A549 (cell line): ENCODE measurements at regions not wholly inside any gene's neighbourhood (a gene's known extent, or its start where the extent isn't known, plus 50 kb on each side); places are given as distances from the start of the nearest gene placed in this dataset.

Source experiments
- ATAC-seq, 2 experiments: fragments of 200-7000 bp in 1 of 2; fragments of >200 bp in 1 of 2; cut with Nextera tagmentation in 1 of 2; cut with Tn5 transposase in 1 of 2; 3 replicates each; pipeline versions ENCODE4 v1.8.0 to v1.9.1; 2018 to 2020; ENCODE audit warnings: mild to moderate bottlenecking in 1 of 2, moderate library complexity in 1 of 2
- CTCF ChIA-PET: fragments of 300-600 bp; sonication (Branson Sonifier 250); formaldehyde crosslinking; extraction: SDS; loops from one replicate; lab custom pipeline; 2021; ENCODE audit warnings: antibody characterized with exemption, inconsistent platforms; lab: Yijun Ruan, JAX
- POLR2A ChIA-PET: fragments of 350-600 bp; formaldehyde crosslinking; extraction: SDS; loops from one replicate; lab custom pipeline; 2021; ENCODE audit warnings: antibody characterized with exemption, inconsistent platforms; lab: Yijun Ruan, JAX
- DNase-seq, 2 experiments: peaks; one replicate each; pipeline versions ENCODE4 v3.0.0 to v3.0.0-alpha.2; 2011 to 2016; ENCODE audit warnings: low read depth in 1 of 2, low spot score in 1 of 2
- FAIRE-seq: peaks from 2 replicates; lab custom pipeline; 2011; peaks lifted over from hg19 to GRCh38; lab: Jason Lieb, UNC
- H3K27ac ChIP-seq, 2 experiments: fragments of >200 bp; sonication (Bioruptor Twin); formaldehyde crosslinking; 3 replicates each; pipeline ENCODE4 v1.5.1; 2016 to 2017
- H3K4me1 ChIP-seq: fragments of >200 bp; sonication (Bioruptor Twin); formaldehyde crosslinking; 3 replicates; pipeline ENCODE4 v1.6.1; 2016
- H3K4me2 ChIP-seq: fragments of >200 bp; sonication (Bioruptor Twin); formaldehyde crosslinking; 3 replicates; pipeline ENCODE4 v1.6.1; 2016
- H3K4me3 ChIP-seq: fragments of >200 bp; sonication (Bioruptor Twin); formaldehyde crosslinking; 3 replicates; pipeline ENCODE4 v1.5.1; 2016
- H3K9me3 ChIP-seq: fragments of >200 bp; sonication (Bioruptor Twin); formaldehyde crosslinking; 3 replicates; pipeline ENCODE4 v1.6.1; 2016
- BHLHE40 ChIP-seq: IDR thresholded peaks from 2 replicates; pipeline ENCODE4 v1.6.1; 2012; ENCODE audit warnings: low read depth, low read length, inconsistent platforms
- CBX8 ChIP-seq: fragments of 200-600 bp; sonication (generic); IDR thresholded peaks from 2 replicates; pipeline ENCODE4 v1.6.1; 2016
- CEBPB ChIP-seq, 2 experiments: fragments of >200 bp in 1 of 2; sonication (Bioruptor Twin) in 1 of 2; formaldehyde crosslinking in 1 of 2; IDR thresholded peaks; 2 replicates each; pipeline ENCODE4 v1.6.1; 2012 to 2016
- EHF ChIP-seq: fragments of 250-450 bp; sonication (Bioruptor Pico); IDR thresholded peaks from 2 replicates; pipeline ENCODE4 v1.5.0; 2020; ENCODE audit warnings: mild to moderate bottlenecking
- EHMT2 ChIP-seq: fragments of 200-600 bp; sonication (generic); IDR thresholded peaks from 2 replicates; pipeline ENCODE4 v1.6.1; 2016; ENCODE audit warnings: antibody characterized with exemption, low read depth, mild to moderate bottlenecking, moderate library complexity
- HDAC2 ChIP-seq: fragments of 200-600 bp; sonication (generic); IDR thresholded peaks from 2 replicates; pipeline ENCODE4 v1.6.1; 2016
- HEYL ChIP-seq: fragments of 250-450 bp; sonication (Bioruptor Pico); IDR thresholded peaks from 2 replicates; pipeline ENCODE4 v1.8.0; 2021; ENCODE audit warnings: mild to moderate bottlenecking, moderate library complexity
- JUNB ChIP-seq: fragments of >200 bp; sonication (Bioruptor Twin); formaldehyde crosslinking; IDR thresholded peaks from 2 replicates; pipeline ENCODE4 v1.6.1; 2016
- KDM1A ChIP-seq: fragments of 200-600 bp; sonication (generic); IDR thresholded peaks from 2 replicates; pipeline ENCODE4 v1.6.1; 2016; ENCODE audit warnings: low read depth, mild to moderate bottlenecking
- MYC ChIP-seq: IDR thresholded peaks from 2 replicates; pipeline ENCODE4 v1.6.1; 2012; ENCODE audit warnings: mild to moderate bottlenecking, inconsistent platforms, low read length, improper control_type of control experiment, borderline replicate concordance
- NR3C1 ChIP-seq: fragments of >200 bp; sonication (Bioruptor Twin); formaldehyde crosslinking; IDR thresholded peaks from 3 replicates; pipeline ENCODE4 v1.6.1; 2017
- PHF8 ChIP-seq: fragments of 200-600 bp; sonication (generic); IDR thresholded peaks from 2 replicates; pipeline ENCODE4 v1.6.1; 2016; ENCODE audit warnings: low read depth, mild to moderate bottlenecking, antibody characterized with exemption, moderate library complexity, borderline replicate concordance
- POLR2A ChIP-seq: IDR thresholded peaks from 2 replicates; pipeline ENCODE4 v1.6.1; 2012; ENCODE audit warnings: mild to moderate bottlenecking, low read length
- RAD21 ChIP-seq, 2 experiments: fragments of >200 bp in 1 of 2; sonication (Bioruptor Twin) in 1 of 2; formaldehyde crosslinking in 1 of 2; IDR thresholded peaks in 1 of 2; conservative IDR thresholded peaks in 1 of 2; 2 replicates in 1 of 2; 3 replicates in 1 of 2; pipeline ENCODE4 v1.6.1; 2012 to 2018; ENCODE audit warnings: inconsistent platforms in 1 of 2
- RARB ChIP-seq: fragments of 250-450 bp; sonication (Bioruptor Pico); IDR thresholded peaks from 2 replicates; pipeline ENCODE4 v1.8.0; 2021; ENCODE audit warnings: mild to moderate bottlenecking, moderate library complexity
- SMC3 ChIP-seq: fragments of >200 bp; sonication (Bioruptor Twin); formaldehyde crosslinking; IDR thresholded peaks from 3 replicates; pipeline ENCODE4 v1.6.1; 2018; ENCODE audit warnings: inconsistent platforms
- SREBF2 ChIP-seq: fragments of 450-650 bp; IDR thresholded peaks from 2 replicates; pipeline ENCODE4 v1.6.1; 2014; ENCODE audit warnings: mild to moderate bottlenecking, moderate library complexity
- TP53 ChIP-seq: fragments of 250-450 bp; sonication (Bioruptor Pico); IDR thresholded peaks from 2 replicates; pipeline ENCODE4 v1.5.0; 2021; ENCODE audit warnings: mild to moderate bottlenecking, moderate library complexity
- ZC3H11A ChIP-seq: fragments of 450-650 bp; IDR thresholded peaks from 2 replicates; pipeline ENCODE4 v1.6.1; 2014; ENCODE audit warnings: antibody characterized with exemption, mild to moderate bottlenecking
- ZFP36 ChIP-seq: fragments of 450-650 bp; IDR thresholded peaks from 2 replicates; pipeline ENCODE4 v1.6.1; 2014; ENCODE audit warnings: borderline replicate concordance; ENCODE audit not compliant: partially characterized antibody
- ZSCAN20 ChIP-seq: fragments of 250-450 bp; sonication (Bioruptor Pico); IDR thresholded peaks from 2 replicates; pipeline ENCODE4 v1.8.0; 2022; ENCODE audit warnings: mild to moderate bottlenecking, moderate library complexity
- WGBS: methylation state at CpG from one replicate; pipeline ENCODE4 v1.1.6; 2017; ENCODE audit errors: missing lambda C conversion rate; 5-methylcytosine and 5-hydroxymethylcytosine counted together
- TF ChIP-seq, protein P1 (sequence below): fragments of >200 bp; sonication (Bioruptor Twin); formaldehyde crosslinking; IDR thresholded peaks from 3 replicates; pipeline ENCODE4 v1.5.1; 2016
- TF ChIP-seq, protein P2 (sequence below): fragments of 450-650 bp; IDR thresholded peaks from 2 replicates; pipeline ENCODE4 v1.6.1; 2014; ENCODE audit warnings: antibody characterized with exemption
- TF ChIP-seq, protein P3 (sequence below): fragments of 150-350 bp; IDR thresholded peaks from 2 replicates; pipeline ENCODE4 v1.6.1; 2014; ENCODE audit warnings: low read depth, mild to moderate bottlenecking, low read length
- TF ChIP-seq, protein P4 (sequence below): IDR thresholded peaks from 2 replicates; pipeline ENCODE4 v1.6.1; 2012; ENCODE audit warnings: low read depth, borderline replicate concordance
- TF ChIP-seq, protein P5 (sequence below): IDR thresholded peaks from 2 replicates; pipeline ENCODE4 v1.6.1; 2012
- TF ChIP-seq, protein P6 (sequence below): fragments of >200 bp; sonication (Bioruptor Twin); formaldehyde crosslinking; IDR thresholded peaks from 2 replicates; pipeline ENCODE4 v1.6.1; 2016

DNA sequence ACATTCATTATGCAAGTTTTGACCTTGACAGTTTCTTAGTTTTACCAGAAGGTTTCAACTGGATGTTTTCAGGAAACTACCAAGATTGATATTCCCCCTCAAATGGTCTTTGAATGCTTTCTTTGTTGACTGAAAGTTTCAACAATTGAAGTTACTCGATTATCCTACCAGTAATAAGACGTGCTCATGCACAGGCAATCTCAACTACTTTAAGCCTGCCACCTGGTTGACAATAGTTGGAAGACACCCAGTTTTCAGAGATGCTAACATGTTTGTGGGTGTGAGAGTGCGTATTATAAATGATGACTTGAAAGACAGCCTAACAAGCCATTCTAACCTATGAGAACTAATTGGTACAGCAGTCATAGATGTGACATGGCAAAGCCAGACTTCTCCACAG is 73.4 kb upstream of the ITPRID1 start:
- TF ChIP-seq ZFP36 (no peak), POLR2A (no peak), EHMT2 (no peak), TP53 (CRISPR knock-in tag) (no peak)
- TF ChIP-seq, protein P1, sequence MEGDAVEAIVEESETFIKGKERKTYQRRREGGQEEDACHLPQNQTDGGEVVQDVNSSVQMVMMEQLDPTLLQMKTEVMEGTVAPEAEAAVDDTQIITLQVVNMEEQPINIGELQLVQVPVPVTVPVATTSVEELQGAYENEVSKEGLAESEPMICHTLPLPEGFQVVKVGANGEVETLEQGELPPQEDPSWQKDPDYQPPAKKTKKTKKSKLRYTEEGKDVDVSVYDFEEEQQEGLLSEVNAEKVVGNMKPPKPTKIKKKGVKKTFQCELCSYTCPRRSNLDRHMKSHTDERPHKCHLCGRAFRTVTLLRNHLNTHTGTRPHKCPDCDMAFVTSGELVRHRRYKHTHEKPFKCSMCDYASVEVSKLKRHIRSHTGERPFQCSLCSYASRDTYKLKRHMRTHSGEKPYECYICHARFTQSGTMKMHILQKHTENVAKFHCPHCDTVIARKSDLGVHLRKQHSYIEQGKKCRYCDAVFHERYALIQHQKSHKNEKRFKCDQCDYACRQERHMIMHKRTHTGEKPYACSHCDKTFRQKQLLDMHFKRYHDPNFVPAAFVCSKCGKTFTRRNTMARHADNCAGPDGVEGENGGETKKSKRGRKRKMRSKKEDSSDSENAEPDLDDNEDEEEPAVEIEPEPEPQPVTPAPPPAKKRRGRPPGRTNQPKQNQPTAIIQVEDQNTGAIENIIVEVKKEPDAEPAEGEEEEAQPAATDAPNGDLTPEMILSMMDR = no peak
- POLR2A ChIA-PET = no interaction called here
- no peak for FAIRE-seq

DNA sequence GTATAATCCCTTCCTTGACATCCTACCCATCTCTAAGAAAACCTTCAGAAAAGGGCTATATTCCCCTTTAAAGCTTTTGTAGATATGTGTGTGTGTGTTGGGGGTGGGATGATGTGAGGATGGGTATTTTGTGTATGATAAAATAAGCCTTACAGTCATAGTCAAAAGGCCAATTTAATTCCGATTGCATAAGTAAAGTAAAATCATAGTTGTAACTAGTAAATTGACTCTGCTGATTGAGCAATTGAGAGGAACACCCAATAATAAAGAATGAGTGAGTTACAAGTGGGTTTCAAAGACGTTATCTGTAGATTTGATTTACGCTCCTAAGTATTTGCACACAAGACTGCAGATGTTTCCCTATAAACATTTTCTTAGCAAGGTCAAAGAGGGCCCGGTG is 71.3 kb upstream of the ITPRID1 start:
- no peak overlapping the region for H3K27ac ChIP-seq
- TF ChIP-seq ZC3H11A (no peak), TP53 (CRISPR knock-in tag) (no peak), RARB (CRISPR knock-in tag) (no peak), EHMT2 (no peak), ZFP36 (no peak), HDAC2 (no peak), SREBF2 (no peak), EHF (no peak), HEYL (CRISPR knock-in tag) (no peak), JUNB (no peak), ZSCAN20 (CRISPR knock-in tag) (no peak), CBX8 (no peak)
- TF ChIP-seq, protein P2, sequence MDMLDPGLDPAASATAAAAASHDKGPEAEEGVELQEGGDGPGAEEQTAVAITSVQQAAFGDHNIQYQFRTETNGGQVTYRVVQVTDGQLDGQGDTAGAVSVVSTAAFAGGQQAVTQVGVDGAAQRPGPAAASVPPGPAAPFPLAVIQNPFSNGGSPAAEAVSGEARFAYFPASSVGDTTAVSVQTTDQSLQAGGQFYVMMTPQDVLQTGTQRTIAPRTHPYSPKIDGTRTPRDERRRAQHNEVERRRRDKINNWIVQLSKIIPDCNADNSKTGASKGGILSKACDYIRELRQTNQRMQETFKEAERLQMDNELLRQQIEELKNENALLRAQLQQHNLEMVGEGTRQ = no peak
- TF ChIP-seq, protein P3, sequence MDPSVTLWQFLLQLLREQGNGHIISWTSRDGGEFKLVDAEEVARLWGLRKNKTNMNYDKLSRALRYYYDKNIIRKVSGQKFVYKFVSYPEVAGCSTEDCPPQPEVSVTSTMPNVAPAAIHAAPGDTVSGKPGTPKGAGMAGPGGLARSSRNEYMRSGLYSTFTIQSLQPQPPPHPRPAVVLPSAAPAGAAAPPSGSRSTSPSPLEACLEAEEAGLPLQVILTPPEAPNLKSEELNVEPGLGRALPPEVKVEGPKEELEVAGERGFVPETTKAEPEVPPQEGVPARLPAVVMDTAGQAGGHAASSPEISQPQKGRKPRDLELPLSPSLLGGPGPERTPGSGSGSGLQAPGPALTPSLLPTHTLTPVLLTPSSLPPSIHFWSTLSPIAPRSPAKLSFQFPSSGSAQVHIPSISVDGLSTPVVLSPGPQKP = no peak
- TF ChIP-seq, protein P4, sequence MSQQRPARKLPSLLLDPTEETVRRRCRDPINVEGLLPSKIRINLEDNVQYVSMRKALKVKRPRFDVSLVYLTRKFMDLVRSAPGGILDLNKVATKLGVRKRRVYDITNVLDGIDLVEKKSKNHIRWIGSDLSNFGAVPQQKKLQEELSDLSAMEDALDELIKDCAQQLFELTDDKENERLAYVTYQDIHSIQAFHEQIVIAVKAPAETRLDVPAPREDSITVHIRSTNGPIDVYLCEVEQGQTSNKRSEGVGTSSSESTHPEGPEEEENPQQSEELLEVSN = no peak
- TF ChIP-seq, protein P5, sequence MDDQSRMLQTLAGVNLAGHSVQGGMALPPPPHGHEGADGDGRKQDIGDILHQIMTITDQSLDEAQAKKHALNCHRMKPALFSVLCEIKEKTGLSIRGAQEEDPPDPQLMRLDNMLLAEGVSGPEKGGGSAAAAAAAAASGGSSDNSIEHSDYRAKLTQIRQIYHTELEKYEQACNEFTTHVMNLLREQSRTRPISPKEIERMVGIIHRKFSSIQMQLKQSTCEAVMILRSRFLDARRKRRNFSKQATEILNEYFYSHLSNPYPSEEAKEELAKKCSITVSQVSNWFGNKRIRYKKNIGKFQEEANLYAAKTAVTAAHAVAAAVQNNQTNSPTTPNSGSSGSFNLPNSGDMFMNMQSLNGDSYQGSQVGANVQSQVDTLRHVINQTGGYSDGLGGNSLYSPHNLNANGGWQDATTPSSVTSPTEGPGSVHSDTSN = no peak
- TF ChIP-seq, all 56 proteins: peak for 0
- DNase-seq (no peak), FAIRE-seq (no peak), ATAC-seq (no peak)
- Histone ChIP-seq H3K4me1 (no peaks in the 10 kb centered on the region), H3K9me3 (no peaks in the 10 kb centered on the region), H3K4me3 (no peak overlapping the region), H3K4me2 (no peak overlapping the region)
- WGBS = 69% methylated on average over 4 of the region's 4 CpGs
- ChIA-PET POLR2A (no interaction called here), CTCF (interaction anchor here (0.6 to 7.3 kb wide), 45 partner anchors 11 to 884 kb away, joined by 3 to 109 read pairs (median 6); no protein-coding TSS in a partner anchor)

More for the DNA sequence above, 73.4 kb upstream of the ITPRID1 start:
- DNase-seq (no peak), ATAC-seq (no peak)
- Histone ChIP-seq H3K4me1 (no peaks in the 10 kb centered on the region), H3K27ac (no peak overlapping the region), H3K9me3 (no peaks in the 10 kb centered on the region), H3K4me2 (no peak overlapping the region), H3K4me3 (no peak overlapping the region)
- CTCF ChIA-PET = interaction anchor here (1.2 to 2.9 kb wide), 3 partner anchors 22 to 67 kb away, joined by 5 to 19 read pairs (median 6); no protein-coding TSS in a partner anchor
- WGBS = 59% methylated on average over 3 of the region's 3 CpGs

DNA sequence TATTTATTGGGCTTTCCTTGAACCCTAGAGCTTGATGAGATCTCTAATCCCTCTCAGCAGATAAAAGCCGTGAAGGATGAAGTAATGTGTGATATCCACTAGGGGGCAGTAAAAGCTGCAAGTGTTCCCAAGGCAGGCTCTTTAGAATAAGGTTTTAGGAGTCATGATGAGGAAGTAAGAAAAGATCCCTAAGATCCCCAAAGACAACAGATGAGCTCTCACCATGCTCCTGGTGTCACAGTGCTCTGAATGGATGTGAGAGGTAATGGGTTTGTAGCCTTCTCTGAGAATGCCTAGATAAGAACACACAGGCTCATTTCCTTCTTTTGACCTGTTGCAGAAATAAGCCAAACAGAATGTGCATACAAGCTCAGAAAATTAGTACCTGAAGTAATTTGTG is 70.4 kb upstream of the ITPRID1 start:
- CTCF ChIA-PET = interaction anchor here (0.6 to 7.3 kb wide), 56 partner anchors 10 to 883 kb away, joined by 3 to 109 read pairs (median 5); no protein-coding TSS in a partner anchor
- ATAC-seq (peak; percentile 84 to 93), FAIRE-seq (no peak)
- no peak for TF ChIP-seq MYC
- no peak for TF ChIP-seq SREBF2
- TF ChIP-seq RAD21 (conservative IDR thresholded peaks at IDR 0.05 in 1 of 2, IDR thresholded peaks at IDR 0.05 in 1 of 2) = peak; percentile 80 to 86
- no peak for TF ChIP-seq KDM1A
- TF ChIP-seq JUNB = no peak
- TF ChIP-seq CBX8 = no peak
- no peak for TF ChIP-seq NR3C1
- TF ChIP-seq, protein P1 = peak; percentile 90
- no peak for TF ChIP-seq CEBPB (IDR thresholded peaks at IDR 0.05)
- no peak for TF ChIP-seq PHF8
- TF ChIP-seq SMC3 = peak; percentile 89
- TF ChIP-seq BHLHE40 = no peak
- TF ChIP-seq, protein P6, sequence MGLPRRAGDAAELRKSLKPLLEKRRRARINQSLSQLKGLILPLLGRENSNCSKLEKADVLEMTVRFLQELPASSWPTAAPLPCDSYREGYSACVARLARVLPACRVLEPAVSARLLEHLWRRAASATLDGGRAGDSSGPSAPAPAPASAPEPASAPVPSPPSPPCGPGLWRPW = no peak

More for the DNA sequence above, 70.4 kb upstream of the ITPRID1 start:
- DNase-seq = peak; percentile 60 to 68
- H3K4me2 ChIP-seq = no peak overlapping the region
- H3K4me1 ChIP-seq = no peaks in the 10 kb centered on the region
- H3K4me3 ChIP-seq = no peak overlapping the region
- H3K9me3 ChIP-seq = no peaks in the 10 kb centered on the region
- no peak overlapping the region for H3K27ac ChIP-seq
- POLR2A ChIA-PET = no interaction called here
- 0% methylated on average over 1 of the region's 1 CpG for WGBS
